HFFc6 (cell line): ENCODE measurements at regions not wholly inside any gene's neighbourhood (a gene's known extent, or its start where the extent isn't known, plus 50 kb on each side); places are given as distances from the start of the nearest gene placed in this dataset.

ENCODE experiments used
- DNase-seq: peaks from one replicate; pipeline ENCODE4 v3.0.0-alpha.2; 2018
- H3K27ac Mint-ChIP-seq: 2 replicates; pipeline ENCODE4 v1.8.0; 2020; ENCODE audit warnings: mild to moderate bottlenecking, mixed read lengths
- H3K27me3 Mint-ChIP-seq: 2 replicates; pipeline ENCODE4 v1.8.0; 2021; ENCODE audit warnings: mild to moderate bottlenecking, moderate library complexity, mixed read lengths; ENCODE audit not compliant: insufficient read depth
- H3K36me3 Mint-ChIP-seq: 2 replicates; pipeline ENCODE4 v1.8.0; 2021; ENCODE audit warnings: low read depth, mixed read lengths
- H3K4me1 Mint-ChIP-seq: 2 replicates; pipeline ENCODE4 v1.8.0; 2020; ENCODE audit warnings: low read depth, mixed read lengths
- H3K4me3 Mint-ChIP-seq: 2 replicates; pipeline ENCODE4 v1.8.0; 2020; ENCODE audit warnings: mild to moderate bottlenecking, moderate library complexity, mixed read lengths
- H3K9me3 Mint-ChIP-seq: 2 replicates; pipeline ENCODE4 v1.8.0; 2020; ENCODE audit warnings: mild to moderate bottlenecking, mixed read lengths
- TF ChIP-seq, protein P1 (sequence below): fragments of 200-600 bp; sonication (generic); IDR thresholded peaks from 2 replicates; pipeline ENCODE4 v1.5.0; 2021; ENCODE audit warnings: antibody characterized with exemption, mild to moderate bottlenecking

DNA sequence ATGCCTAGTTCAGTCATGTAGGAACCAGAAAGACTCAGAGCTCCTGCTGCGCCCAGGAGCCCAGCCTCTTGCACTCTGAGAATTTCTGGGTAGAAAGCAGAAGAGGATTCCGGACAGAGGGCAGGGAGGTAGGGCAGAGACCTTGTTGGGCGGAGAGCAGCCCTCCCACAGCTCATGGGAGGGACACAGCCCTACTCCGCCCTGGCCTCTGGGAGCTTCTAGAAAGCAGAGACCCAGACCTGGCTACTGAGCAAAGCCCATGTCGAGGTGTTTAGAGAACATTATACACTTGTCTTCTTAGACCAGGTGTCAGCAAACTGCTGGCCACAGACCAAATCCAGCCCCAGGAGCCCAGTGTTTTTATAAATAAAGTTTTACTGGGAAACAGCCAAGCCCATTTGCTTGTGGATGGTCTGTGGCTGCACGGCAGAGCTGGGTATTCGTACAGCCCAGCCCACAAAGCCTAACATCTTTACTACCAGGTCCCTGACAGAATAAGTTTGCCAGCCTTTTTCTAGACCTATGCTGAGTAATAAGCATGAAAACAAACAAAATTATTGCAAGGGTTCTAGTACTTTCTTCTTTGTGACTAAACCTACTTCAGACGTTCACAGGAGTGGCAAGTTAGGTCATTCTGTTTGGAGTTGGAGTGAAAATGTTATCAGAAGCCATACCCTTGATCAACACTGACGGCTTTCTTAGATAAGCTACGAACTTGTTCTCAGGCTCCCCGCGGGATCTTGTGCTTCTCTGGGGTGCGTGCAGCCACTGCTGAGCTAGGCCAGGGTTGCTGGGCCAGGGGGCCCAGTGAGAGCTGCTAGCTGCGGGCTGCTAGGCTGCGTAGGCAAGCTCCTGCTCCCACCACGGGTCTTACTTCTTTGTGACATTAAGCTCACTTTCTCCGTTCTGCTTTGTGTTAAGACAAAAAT lies 235.1 kb upstream of the FOXQ1 start:
- no peak for DNase-seq
- H3K9me3 Mint-ChIP-seq, result no peaks in the 10 kb centered on the region
- peaks cover 11% of the 10 kb centered on the region for H3K27me3 Mint-ChIP-seq
- no peak overlapping the region for H3K4me3 Mint-ChIP-seq
- H3K4me1 Mint-ChIP-seq, result peaks cover 11% of the 10 kb centered on the region
- TF ChIP-seq, protein P1, sequence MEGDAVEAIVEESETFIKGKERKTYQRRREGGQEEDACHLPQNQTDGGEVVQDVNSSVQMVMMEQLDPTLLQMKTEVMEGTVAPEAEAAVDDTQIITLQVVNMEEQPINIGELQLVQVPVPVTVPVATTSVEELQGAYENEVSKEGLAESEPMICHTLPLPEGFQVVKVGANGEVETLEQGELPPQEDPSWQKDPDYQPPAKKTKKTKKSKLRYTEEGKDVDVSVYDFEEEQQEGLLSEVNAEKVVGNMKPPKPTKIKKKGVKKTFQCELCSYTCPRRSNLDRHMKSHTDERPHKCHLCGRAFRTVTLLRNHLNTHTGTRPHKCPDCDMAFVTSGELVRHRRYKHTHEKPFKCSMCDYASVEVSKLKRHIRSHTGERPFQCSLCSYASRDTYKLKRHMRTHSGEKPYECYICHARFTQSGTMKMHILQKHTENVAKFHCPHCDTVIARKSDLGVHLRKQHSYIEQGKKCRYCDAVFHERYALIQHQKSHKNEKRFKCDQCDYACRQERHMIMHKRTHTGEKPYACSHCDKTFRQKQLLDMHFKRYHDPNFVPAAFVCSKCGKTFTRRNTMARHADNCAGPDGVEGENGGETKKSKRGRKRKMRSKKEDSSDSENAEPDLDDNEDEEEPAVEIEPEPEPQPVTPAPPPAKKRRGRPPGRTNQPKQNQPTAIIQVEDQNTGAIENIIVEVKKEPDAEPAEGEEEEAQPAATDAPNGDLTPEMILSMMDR, result no peak
- no peak overlapping the region for H3K27ac Mint-ChIP-seq
- no peaks in the 10 kb centered on the region for H3K36me3 Mint-ChIP-seq

- Mint-ChIP-seq H3K4me1 (peaks cover 1% of the 10 kb centered on the region), H3K27me3 (peaks cover 11% of the 10 kb centered on the region), H3K27ac (no peak overlapping the region), H3K36me3 (no peaks in the 10 kb centered on the region), H3K4me3 (no peak overlapping the region), H3K9me3 (no peaks in the 10 kb centered on the region)
- DNase-seq, result no peak
- TF ChIP-seq, protein P1, result no peak
Measured at GRCh38 chr6:1075880-1076279, 236.0 kb upstream of the FOXQ1 start.

GRCh38 chr6:1075444-1075843 lies 236.5 kb upstream of the FOXQ1 start:
- Mint-ChIP-seq H3K27ac (no peak overlapping the region), H3K9me3 (no peaks in the 10 kb centered on the region), H3K4me3 (no peak overlapping the region), H3K36me3 (no peaks in the 10 kb centered on the region), H3K27me3 (peaks cover 11% of the 10 kb centered on the region), H3K4me1 (no peaks in the 10 kb centered on the region)
- no peak for DNase-seq
- TF ChIP-seq, protein P1, result no peak

- no peaks in the 10 kb centered on the region for H3K36me3 Mint-ChIP-seq
- H3K4me3 Mint-ChIP-seq, result no peak overlapping the region
- DNase-seq, result no peak
- H3K27me3 Mint-ChIP-seq, result peaks cover 12% of the 10 kb centered on the region
- H3K27ac Mint-ChIP-seq, result no peak overlapping the region
- no peaks in the 10 kb centered on the region for H3K4me1 Mint-ChIP-seq
- no peaks in the 10 kb centered on the region for H3K9me3 Mint-ChIP-seq
- TF ChIP-seq, protein P1, result no peak
Measured at GRCh38 chr6:1070085-1070521, 241.8 kb upstream of the FOXQ1 start.

GRCh38 chr6:1068905-1069304 lies 243.0 kb upstream of the FOXQ1 start:
- Mint-ChIP-seq H3K9me3 (no peaks in the 10 kb centered on the region), H3K4me3 (no peak overlapping the region), H3K36me3 (no peaks in the 10 kb centered on the region), H3K27ac (no peak overlapping the region), H3K27me3 (peaks cover 14% of the 10 kb centered on the region), H3K4me1 (peaks cover 4% of the 10 kb centered on the region)
- no peak for DNase-seq
- TF ChIP-seq, protein P1, result no peak
